ENCODE measurements at regions not wholly inside any gene's neighbourhood (a gene's known extent, or its start where the extent isn't known, plus 50 kb on each side); places are given as distances from the start of the nearest gene placed in this dataset.

DNA sequence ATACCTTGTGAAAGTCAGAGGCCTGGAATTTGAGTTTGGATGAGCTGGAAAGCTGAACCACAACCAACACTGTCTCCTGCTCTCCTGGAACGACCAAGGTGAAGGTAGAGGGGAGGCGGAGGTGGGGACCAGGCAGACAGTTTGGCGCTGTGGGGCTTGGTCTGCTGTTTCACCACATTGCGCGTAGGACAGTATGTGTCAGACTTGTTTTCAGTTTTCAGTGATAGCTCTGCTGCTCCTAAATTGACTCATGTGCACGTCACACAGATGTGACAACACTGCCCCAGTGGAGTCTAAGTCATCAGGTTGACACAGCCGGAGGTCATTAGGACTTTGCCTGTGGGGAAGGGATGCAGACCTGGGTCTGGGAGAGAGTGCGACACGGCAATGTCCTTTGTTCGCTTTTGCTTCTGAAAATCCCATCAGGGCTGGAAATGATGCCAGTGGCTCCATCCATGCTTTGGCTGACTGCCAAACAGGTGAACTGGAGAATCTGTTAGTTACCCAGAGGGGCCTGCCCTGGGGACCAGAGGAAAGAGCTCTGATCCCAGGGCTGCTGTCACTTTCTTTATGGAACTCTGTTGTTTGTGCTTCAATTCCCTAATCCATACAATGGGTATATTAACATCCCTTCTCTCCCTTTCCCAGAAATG lies 255.5 kb downstream of the CDC5L start:
- TF ChIP-seq, protein P1, sequence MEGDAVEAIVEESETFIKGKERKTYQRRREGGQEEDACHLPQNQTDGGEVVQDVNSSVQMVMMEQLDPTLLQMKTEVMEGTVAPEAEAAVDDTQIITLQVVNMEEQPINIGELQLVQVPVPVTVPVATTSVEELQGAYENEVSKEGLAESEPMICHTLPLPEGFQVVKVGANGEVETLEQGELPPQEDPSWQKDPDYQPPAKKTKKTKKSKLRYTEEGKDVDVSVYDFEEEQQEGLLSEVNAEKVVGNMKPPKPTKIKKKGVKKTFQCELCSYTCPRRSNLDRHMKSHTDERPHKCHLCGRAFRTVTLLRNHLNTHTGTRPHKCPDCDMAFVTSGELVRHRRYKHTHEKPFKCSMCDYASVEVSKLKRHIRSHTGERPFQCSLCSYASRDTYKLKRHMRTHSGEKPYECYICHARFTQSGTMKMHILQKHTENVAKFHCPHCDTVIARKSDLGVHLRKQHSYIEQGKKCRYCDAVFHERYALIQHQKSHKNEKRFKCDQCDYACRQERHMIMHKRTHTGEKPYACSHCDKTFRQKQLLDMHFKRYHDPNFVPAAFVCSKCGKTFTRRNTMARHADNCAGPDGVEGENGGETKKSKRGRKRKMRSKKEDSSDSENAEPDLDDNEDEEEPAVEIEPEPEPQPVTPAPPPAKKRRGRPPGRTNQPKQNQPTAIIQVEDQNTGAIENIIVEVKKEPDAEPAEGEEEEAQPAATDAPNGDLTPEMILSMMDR (IDR thresholded peaks at IDR 0.05; ENCODE audit: low read length): no peak
- TF ChIP-seq EZH2 (IDR thresholded peaks at IDR 0.05; ENCODE audit: borderline replicate concordance, low read length): no peak

Measured in OCI-LY1 (cell line).